HFF-Myc (cell line): ENCODE measurements at regions not wholly inside any gene's neighbourhood (a gene's known extent, or its start where the extent isn't known, plus 50 kb on each side); places are given as distances from the start of the nearest gene placed in this dataset.

Experiments used
- DNase-seq: peaks from one replicate; pipeline ENCODE4 v3.0.0-alpha.2; 2011; ENCODE audit warnings: low read depth; ENCODE audit errors: extremely low read depth
- H3K4me3 ChIP-seq: replicated peaks from 2 replicates; pipeline ENCODE4 v1.5.1; 2011; ENCODE audit warnings: low read depth, mild to moderate bottlenecking, control low read depth, low read length
- TF ChIP-seq, protein P1 (sequence below): IDR thresholded peaks from 2 replicates; pipeline ENCODE4 v1.5.1; 2012; ENCODE audit warnings: mild to moderate bottlenecking, low read depth, low read length, control low read depth; ENCODE audit errors: missing control alignments

GRCh38 chr9:23079798-23080197 is 633.2 kb downstream of the DMRTA1 start:
- H3K4me3 ChIP-seq, result no peak overlapping the region
- no peak for DNase-seq
- TF ChIP-seq, protein P1, sequence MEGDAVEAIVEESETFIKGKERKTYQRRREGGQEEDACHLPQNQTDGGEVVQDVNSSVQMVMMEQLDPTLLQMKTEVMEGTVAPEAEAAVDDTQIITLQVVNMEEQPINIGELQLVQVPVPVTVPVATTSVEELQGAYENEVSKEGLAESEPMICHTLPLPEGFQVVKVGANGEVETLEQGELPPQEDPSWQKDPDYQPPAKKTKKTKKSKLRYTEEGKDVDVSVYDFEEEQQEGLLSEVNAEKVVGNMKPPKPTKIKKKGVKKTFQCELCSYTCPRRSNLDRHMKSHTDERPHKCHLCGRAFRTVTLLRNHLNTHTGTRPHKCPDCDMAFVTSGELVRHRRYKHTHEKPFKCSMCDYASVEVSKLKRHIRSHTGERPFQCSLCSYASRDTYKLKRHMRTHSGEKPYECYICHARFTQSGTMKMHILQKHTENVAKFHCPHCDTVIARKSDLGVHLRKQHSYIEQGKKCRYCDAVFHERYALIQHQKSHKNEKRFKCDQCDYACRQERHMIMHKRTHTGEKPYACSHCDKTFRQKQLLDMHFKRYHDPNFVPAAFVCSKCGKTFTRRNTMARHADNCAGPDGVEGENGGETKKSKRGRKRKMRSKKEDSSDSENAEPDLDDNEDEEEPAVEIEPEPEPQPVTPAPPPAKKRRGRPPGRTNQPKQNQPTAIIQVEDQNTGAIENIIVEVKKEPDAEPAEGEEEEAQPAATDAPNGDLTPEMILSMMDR, result no peak

DNA sequence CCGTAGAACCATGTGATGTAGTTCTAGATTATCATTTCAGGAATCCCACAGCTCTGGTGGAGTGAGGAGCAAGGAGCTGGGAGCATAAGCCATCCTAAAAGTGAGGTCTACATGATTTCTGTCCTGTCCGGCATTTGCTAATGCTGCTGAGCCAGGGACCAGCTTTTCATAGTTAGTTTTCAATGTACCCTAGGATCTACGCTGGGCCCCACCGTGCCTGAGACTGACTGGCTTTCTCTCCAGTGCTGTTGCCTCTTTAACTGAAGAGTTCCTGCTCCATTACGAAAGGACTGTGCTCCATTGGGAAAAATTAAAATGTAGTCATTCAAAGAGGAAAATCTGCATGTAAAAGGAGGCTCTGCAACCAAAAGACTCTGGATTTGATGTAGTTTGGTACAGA is 634.8 kb downstream of the DMRTA1 start:
- no peak for DNase-seq
- no peak overlapping the region for H3K4me3 ChIP-seq
- TF ChIP-seq, protein P1, result no peak

- no peak overlapping the region for H3K4me3 ChIP-seq
- TF ChIP-seq, protein P1, result no peak
- no peak for DNase-seq
Measured at GRCh38 chr9:23088932-23089364, 642.3 kb downstream of the DMRTA1 start.

DNA sequence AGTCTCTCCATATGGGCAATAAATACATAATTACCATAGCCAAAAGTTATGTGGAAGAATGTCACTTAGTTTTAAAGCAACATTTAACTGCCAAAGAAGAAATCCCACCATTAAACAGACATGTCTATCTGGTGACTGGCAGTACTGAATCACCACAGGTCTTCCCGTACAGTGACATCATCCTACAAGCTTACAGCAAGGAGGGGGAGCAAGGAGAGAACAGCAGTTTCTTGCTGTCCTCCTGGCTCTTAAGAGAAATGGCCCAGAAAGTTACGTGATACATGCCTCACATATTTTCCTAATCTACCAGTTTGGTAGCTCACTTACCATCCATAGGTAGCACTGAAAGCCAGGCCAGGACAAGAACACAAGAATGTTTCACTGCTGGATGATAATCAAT is 671.0 kb downstream of the DMRTA1 start:
- DNase-seq, result no peak
- TF ChIP-seq, protein P1, result no peak
- no peak overlapping the region for H3K4me3 ChIP-seq

- TF ChIP-seq, protein P1, result no peak
- H3K4me3 ChIP-seq, result no peak overlapping the region
- DNase-seq, result no peak
Measured at GRCh38 chr9:23120630-23121029, 674.0 kb downstream of the DMRTA1 start.

GRCh38 chr9:23123048-23123632 is 676.5 kb downstream of the DMRTA1 start:
- no peak overlapping the region for H3K4me3 ChIP-seq
- no peak for DNase-seq
- TF ChIP-seq, protein P1, result peak; percentile 40

DNA sequence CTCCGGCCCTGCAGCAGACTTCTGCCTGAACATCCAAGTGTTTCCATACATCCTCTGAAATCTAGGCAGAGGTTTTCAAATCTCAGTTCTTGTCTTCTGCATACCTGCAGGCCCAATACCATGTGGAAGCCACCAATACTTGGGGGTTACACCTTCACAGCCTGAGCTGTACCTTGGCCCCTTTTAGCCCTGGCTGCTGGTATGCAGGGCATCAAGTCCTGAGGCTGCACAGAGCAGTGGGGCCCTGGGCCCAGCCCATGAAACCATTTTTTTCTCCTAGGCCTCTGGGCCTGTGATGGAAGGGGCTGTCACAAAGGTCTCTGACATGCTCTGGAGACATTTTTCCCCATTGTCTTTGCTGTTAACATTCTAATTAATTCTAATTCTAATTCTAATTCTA is 680.6 kb downstream of the ELAVL2 start:
- no peak for DNase-seq
- TF ChIP-seq, protein P1, result no peak

More for the DNA sequence above, 680.6 kb downstream of the ELAVL2 start:
- no peak overlapping the region for H3K4me3 ChIP-seq
